GM19438 (cell line): ENCODE measurements at regions not wholly inside any gene's neighbourhood (a gene's known extent, or its start where the extent isn't known, plus 50 kb on each side); places are given as distances from the start of the nearest gene placed in this dataset.
"Not testable (repeated sequence)": the region's sequence is repeated elsewhere in the genome, so short reads cannot be mapped to it uniquely, and the experiment has no call there.

Experiments
- ATAC-seq: cut with Tn5 transposase; IDR thresholded peaks from one replicate; pipeline ENCODE4 v1.9.1; 2021; ENCODE audit warnings: low read depth; ENCODE audit not compliant: unreplicated experiment

DNA sequence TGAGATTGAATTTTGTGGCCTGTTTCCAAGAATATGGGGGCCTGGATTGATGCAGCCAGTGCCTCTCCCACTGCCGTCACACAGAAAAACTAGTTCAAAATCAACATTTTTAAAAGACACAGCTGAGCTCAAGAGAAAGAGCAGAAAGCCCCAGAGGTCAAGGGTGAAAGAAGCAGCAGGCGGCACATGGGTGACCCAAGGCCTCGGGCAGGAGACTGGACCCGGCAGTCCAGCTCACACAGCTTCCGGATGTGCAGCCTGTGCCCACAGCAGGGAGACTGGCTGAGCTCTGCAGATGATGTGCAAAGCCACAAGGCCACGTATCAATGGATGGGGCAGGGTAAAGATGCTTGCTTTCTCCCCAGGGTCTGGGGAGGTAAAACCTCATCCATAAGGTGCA, 50.4 kb upstream of the RNF32 start:
- ATAC-seq = no peak

DNA sequence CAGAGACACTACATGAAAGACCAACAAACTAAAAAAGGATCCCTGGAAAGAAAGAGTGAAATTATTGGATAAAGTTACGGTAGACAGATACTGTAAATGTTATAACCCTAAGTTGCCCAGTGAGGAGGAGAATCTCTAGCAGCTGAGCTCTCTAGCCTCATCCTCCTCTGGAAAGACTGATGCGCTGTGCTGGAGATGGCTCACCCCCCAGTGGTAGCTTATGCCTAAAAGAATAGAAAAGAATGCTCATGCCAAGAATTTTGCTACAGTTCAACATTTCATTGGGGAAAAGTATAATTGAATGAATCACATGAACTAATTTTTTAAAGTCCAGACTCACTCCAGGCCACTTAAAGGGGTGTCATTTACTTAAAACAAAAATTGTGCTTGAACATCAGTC, 50.8 kb upstream of the RNF32 start:
- ATAC-seq = no peak

DNA sequence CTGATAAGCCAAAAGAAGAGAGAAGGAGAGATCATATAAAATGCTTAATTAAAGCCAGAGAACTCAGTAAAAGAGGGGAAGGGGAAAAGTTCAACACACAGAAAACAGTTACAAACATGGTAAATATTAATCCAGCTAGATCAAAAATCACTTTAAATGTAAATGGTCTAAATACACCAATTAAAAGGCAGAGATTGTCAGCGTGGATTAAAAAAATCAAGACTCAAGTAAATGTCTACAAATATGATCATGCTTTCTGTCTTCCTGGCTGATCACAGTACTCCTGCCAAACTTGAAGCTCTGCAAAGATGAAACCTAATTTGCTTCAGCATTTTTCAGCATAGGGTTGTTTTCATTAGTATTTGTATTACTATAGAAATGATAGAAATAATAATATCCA, 54.6 kb upstream of the RNF32 start:
- ATAC-seq = no peak

DNA sequence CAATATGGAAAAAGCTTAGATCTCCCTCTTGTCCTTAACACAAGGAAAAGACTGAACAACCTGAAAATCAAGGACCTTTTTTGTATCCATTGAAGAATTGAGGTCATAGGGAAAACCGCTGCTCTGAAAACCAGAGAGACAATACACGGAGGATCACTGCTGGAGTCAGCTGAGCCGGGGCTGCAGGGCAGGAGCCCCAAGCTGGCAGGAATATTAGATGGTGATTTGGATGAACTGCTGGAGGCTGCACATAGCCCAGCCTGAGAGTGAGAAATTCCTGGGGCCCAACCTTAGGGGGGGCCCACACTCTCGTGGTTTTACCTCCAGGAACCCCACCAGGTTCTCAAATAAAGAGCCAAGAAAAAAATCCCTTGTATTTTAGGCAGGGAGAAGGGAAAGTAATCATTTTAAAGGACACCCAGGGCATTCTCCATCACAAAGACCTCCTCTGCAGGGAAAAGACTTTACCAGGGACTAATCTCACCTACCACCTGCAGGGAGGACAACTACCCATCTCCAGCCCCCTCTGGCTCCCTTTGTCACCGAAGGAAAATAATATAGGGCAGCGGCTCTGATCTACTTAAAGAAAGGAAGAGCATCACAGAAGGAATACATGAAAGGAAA, 55.4 kb upstream of the RNF32 start:
- ATAC-seq = no peak

DNA sequence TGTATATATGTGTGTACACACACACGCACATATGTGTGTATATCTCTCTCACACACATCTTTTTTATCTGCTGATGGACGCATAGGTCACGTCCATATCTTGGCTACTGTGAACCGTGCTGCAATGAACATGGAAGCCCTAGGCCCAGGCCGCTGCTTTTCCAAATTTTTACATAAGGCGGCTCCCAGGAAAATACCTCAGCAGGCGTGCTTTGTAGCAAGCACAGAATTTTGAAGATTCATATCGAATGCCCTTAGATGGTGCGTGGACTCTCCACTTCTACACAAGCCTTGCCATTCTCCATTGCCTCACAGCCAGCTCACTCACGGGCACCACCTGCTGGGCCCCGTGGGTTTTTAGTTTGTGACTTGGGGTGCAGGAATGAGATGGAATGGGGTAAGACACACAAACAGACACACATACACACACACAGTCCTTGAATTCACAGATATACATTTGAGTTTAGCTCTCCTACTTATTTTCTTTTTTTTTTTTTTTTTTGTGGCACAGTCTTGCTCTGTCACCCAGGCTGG, 57.9 kb upstream of the RNF32 start:
- no peak for ATAC-seq

DNA sequence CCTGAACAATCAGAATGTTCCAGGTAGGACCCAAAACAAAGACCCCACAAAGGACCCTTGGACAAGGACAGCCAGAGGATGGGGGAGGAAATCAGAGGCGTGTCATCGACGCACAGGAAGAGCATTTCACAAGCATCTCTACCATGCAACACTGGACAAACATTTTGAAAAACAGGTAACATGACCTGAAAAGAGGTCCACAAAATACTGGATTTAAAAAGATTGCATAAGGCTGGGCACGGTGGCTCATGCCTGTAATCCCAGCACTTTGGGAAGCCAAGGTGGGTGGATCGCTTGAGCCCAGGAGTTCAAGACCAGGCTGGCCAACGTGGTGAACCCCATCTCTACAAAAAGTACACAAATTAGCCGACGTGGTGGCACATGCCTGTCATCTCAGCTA, 60.5 kb upstream of the RNF32 start:
- no peak for ATAC-seq

DNA sequence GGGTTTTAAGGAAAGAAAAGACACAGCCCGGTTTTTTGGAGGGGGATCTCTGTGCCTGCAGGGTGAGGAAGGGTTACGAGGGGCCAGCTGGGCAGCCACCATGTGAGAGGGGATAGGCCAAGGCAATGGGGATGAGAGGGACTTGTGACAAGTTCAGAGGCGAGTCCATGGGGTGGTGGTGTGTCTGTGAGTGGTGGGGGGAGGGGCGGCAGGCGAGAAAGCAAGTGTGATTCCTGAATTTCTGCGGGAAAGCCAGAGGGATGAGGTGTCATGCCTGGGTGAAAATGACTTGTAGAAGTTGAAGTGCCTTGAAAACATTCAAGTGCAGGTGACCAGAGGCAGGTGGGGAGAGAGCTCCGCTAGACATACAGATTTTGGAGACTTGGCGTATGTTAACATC, 61.0 kb upstream of the RNF32 start:
- ATAC-seq = no peak

DNA sequence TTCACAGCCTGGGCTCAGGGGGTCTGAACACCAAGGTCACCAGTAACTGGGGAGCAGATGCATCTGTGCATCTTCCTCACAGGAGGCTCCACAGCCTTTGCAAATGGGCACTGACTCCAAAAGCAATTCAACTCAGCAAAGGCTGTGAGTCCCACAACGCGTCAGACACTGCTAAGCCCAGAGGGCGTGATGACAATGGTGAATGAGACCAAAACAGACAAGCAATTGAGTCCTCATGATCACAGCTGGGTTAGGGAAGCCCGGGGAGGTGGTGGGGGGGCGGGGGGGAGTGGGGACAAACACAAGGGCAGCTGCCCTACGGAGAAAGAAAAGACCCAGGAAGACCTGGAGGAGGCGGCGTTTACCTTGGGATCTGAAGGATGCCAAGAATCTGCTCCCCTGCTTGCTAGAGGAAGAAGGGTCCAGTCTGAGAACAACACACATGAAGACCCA, 61.6 kb upstream of the RNF32 start:
- no peak for ATAC-seq

DNA sequence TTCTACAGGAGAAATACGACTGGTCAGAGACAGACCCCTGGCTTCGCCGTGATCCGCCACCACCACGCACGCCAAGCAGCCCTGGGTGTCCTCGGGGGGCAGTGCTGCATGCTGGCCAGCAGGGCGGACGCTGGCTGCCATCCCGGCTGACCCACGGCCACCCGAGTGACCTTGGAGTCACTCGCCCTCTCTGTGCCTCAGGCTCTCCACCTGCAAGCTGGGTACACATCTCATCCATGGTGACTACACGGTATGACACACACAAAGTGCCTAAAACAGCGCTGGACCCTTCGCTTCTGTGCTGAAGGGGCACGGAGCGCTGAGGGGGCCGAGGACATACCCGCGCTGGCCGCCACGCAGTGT, 62.0 kb upstream of the RNF32 start:
- ATAC-seq = no peak

DNA sequence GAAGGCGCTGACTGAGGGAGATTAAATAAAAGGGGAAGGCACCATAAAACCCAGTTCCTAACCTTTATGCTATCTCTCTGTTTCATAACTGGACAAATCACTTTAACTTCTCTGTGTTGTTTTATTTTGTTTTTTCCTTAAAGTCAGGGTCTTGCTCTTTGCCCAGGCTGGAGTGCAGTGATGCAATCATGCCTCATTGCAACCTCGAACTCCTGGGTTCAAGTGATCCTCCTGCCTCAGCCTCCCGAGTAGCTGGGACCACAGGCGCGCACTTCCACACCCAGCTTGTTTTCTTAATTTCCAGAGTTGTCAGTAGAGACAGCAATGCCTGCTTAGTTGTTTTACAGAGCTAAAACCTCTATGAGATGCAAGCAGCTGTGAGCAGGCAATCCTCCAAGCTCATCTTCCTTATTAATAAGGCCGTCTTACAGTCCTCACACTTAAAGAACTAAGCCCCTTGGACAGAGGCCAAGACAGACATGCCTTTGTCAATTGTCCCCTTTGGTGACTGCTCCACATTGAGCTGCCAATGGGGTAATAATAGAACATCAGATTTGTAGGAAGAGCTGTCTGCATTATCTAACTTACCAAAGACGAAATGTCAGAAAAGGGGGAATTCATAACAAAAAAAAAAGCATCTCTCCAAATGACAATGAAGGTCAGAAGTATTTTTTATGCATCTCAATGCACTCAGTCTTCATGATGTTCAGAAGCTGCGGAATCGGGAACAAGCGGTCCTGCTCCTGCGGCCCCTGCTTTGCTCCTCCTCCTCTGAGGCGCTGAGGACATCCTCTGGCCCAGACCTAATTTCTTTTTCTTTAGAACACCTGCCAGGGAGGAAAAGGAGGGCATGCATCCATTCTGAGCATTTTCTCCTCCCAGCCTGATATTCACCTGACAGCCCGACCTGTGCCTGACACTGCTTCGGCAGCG, 62.7 kb upstream of the RNF32 start:
- ATAC-seq = no peak

DNA sequence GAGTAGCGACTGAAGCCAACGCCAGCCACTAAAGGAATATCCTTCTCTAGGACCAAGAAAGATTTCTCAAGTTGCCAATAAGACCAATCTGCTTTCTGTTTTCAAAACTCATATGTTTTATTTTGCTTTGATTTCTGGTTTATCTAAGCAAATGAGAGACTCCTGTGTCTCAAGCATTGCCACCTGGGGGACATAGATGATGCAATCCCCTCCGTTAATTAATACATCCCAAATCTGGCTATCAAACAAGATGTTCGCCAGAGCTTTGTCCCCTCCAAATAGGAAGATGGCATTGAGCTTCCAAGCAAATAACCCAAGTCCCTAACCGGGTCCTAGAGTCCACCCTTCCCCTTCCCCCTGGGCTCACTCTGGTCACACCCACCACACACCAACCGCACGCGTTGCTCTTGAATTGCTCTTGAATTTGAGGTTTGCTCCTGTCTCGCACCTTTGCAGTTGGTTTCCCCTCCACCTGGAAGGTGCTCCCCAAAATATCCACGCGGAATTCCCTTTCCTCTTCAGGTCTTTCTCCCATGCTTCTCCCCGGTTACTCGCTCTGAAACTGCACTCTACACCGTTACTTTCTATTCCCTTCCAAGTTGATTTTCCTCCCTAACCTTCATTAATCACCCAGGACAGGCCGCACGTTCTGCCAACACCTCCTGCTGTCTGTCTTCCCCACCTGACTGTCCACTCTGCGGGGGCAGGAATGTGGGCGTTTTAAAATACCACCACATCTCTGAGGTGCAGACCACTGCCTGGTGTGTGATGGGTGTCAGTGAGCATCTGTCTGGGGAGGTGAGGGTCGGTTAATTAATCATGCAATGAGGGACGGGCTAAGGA, 64.1 kb upstream of the RNF32 start:
- ATAC-seq = no peak

DNA sequence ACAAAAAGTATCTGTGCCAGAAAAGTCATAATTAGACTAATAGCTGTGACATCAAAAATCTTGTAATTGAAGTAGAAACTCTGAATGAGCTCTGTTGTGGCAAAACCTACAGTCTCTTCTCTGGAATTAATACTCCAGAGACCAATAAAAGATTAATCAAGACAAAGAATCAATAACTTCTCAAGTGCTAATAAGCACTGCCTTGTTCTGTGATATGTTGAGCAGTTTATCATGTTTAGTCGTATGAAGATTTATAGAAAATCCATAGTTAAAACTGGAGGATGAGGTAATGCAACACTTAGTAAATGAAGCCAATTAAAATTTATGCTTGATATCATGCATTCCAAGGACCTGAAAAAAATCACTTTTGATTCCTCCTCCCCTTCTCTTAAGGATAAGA, 72.3 kb upstream of the RNF32 start:
- ATAC-seq = no peak

DNA sequence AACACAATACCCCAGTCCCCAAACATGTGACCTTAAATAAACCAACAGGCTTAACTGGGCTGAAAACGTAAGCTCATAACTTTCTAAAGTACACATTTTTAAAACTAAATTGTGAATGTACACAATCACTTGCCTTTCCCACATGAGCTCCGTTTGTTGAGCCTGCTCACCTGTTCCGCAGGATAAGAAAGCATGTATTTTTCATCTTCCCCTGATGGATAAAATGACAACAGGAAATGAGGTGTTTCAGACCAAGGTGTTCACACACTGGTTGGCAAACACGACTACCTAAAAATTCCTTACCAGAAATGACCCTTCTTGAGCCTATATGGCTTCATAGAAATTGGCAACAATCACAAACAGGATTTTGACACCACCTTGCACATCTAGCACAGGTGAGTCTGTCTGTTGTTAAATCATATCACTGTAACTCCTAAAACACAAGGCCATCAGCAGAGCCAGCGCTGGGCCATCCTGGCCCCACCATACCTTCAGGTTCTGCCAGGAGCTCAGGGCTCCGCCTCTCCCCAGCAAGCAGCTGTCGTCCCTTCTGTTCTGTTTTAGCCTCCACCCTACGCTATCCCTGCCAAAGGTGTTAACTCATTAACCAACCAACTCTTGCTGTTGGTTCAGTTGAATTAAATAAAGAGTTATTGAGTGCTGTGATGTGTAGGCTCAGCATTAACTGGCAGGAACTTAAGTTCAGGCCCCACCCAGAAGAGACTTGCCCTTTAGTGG, 73.6 kb upstream of the RNF32 start:
- ATAC-seq = no peak

DNA sequence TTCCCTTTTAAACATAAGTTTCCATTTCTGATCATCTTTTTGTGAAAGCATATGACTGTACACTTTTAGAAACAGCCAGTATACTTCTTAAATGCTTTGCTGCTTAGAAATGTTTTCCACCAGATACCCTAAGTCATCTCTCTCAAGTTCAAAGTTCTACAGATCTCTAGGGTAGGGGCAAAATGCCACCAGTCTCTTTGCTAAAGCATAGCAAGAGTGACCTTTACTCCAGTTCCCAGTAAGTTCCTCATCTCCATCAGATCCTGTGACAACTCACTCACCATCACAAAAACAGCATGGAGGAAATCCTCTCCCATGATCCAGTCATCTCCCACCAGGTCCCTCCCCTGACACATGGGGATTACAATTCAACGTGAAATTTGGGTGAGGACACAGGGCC, 75.6 kb upstream of the RNF32 start:
- ATAC-seq = not testable (repeated sequence)

DNA sequence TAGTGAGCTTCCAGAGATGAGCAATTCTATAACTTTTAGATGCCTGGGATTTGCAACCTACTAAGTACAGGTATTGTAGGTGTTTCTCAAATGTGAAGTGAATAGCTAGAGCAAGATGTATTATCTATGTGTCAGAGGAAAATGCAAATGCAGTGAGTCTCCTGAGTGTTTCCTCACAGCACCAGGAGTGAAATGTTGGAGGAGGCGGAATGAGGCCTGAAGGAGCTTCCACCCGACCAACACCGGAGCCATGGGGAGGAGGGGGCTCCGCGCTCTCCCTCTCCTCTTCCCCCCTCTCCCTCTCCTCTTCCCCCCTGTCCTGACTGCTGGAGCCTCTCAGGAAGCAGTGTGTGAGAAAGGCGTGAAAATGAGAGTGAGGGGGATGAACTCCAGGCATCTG, 79.9 kb upstream of the RNF32 start:
- no peak for ATAC-seq

DNA sequence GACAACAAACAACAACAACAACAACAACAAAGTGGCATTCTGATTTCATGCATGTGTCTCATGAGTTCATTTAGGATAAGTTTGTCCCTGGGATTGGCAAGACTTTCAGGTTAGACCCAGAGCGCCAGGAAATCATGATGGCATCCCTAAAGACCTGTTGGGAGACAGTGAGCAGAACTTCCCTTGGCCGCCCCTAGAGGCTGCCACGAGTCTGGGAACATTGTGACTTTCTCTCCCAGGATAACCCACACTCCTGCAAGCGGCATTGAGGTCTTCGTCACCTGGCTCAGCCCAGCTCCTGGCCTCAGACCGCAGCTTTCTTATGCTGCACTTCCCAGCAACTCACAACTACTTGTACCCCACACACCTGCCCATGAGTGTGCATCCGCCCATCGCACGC, 80.5 kb upstream of the RNF32 start:
- ATAC-seq = no peak

DNA sequence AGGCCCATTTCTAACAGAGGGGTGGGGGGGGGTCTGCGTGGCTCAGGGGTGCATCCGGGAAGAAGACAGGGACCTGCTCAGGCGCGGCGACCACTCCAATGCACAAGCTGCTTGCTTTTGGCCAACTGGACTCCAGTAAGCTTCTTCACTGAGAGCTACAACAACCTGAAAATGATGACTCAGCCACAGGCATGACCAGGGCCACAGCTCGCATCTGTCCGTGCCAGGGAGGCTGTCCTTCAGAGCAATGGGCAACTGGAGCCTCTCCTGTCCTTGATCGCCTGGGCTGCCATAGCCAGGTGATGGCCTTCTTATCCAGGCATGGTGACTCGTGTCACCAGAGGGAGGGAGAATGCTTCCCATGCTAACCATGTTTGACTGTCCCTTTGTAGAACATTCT, 81.6 kb upstream of the RNF32 start:
- no peak for ATAC-seq

DNA sequence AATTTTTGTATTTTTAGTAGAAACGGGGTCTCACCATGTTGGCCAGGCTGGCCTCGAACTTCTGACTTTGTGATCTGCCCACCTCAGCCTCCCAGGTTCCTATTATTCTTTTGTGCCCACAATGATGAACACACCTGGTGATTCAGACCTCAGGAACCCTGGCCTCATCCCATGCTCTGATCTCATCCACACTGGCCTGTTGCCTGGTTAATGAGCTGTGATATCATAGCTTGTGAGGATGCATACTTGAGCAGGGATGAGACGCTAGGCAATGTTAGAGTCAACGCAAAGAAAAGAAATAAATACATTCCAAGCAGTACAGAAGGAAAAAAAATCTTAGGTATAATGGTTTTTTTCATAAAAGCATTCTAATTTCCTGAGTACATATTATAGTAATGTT, 82.4 kb upstream of the RNF32 start:
- ATAC-seq = no peak

DNA sequence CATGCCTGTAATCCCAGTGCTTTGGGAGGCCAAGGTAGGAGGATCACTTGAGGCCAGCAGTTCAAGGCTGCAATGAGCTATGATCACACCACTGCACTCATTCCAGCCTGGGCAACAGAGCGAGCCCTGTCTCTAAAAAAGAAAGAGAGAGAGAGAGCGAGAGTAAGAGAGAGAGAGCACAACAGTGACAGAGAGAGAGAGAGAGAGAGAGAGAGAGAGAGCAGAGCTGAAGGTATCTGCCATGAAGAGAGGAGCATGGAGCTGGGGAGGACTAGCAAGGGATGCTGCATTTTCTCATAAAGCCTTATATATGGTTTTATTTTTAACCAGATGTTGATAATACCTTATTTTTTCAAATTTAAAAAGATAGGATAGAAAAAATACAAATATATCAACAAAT, 84.5 kb upstream of the RNF32 start:
- no peak for ATAC-seq

DNA sequence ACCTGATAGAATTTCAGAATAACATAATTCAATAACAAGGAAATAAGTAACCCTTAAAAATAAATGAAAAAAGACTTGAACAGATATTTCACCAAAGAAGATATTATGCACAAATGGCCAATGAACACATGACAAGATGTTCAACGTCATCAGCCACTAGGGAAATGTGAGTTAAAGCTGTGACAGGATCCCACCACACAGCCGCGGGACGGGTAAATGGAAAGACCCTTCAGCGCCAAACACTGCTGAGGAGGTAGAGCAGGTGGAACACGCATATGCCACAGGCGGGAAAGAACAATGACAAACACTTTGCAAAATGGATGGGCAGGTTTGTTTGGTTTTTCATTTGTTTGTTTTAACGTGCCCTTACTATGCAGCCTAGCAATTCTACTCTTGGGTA, 86.1 kb upstream of the RNF32 start:
- ATAC-seq = no peak
